ENCODE measurements at regions not wholly inside any gene's neighbourhood (a gene's known extent, or its start where the extent isn't known, plus 50 kb on each side); places are given as distances from the start of the nearest gene placed in this dataset.

- no peaks in the 10 kb centered on the region for H3K36me3 Mint-ChIP-seq (ENCODE audit: low read depth)
- TF ChIP-seq CTCF (conservative IDR thresholded peaks at IDR 0.05), result no peak
These were observed 590.3 kb downstream of the NYAP2 start for GRCh38 chr2:225989809-225990208.

GRCh38 chr2:225980372-225980771 lies 580.9 kb downstream of the NYAP2 start:
- H3K4me3 Mint-ChIP-seq, result no peak overlapping the region
- no peaks in the 10 kb centered on the region for H3K27me3 Mint-ChIP-seq (ENCODE audit: low read depth)
- no peak overlapping the region for H3K27ac Mint-ChIP-seq (ENCODE audit: unreplicated experiment)
- DNase-seq (ENCODE audit: low read depth, low spot score), result no peak
- H3K4me1 Mint-ChIP-seq, result peaks cover 13% of the 10 kb centered on the region
- TF ChIP-seq CTCF (conservative IDR thresholded peaks at IDR 0.05), result no peak
- H3K9me3 Mint-ChIP-seq, result peaks cover 16% of the 10 kb centered on the region
- H3K36me3 Mint-ChIP-seq (ENCODE audit: low read depth), result peaks cover 3% of the 10 kb centered on the region

More at GRCh38 chr2:225989809-225990208, 590.3 kb downstream of the NYAP2 start:
- DNase-seq (ENCODE audit: low read depth, low spot score), result no peak
- Mint-ChIP-seq H3K27me3 (ENCODE audit: low read depth) (no peaks in the 10 kb centered on the region), H3K9me3 (no peaks in the 10 kb centered on the region), H3K4me3 (no peak overlapping the region), H3K4me1 (no peaks in the 10 kb centered on the region), H3K27ac (ENCODE audit: unreplicated experiment) (no peak overlapping the region)

GRCh38 chr2:225971433-225971832 lies 571.9 kb downstream of the NYAP2 start:
- H3K36me3 Mint-ChIP-seq (ENCODE audit: low read depth), result peaks cover 2% of the 10 kb centered on the region
- H3K27ac Mint-ChIP-seq (ENCODE audit: unreplicated experiment), result peak overlapping the region; percentile 13
- no peak for TF ChIP-seq CTCF (conservative IDR thresholded peaks at IDR 0.05)
- no peak for DNase-seq (ENCODE audit: low read depth, low spot score)
- peaks cover 18% of the 10 kb centered on the region for H3K9me3 Mint-ChIP-seq
- no peaks in the 10 kb centered on the region for H3K27me3 Mint-ChIP-seq (ENCODE audit: low read depth)
- H3K4me1 Mint-ChIP-seq, result peaks cover 10% of the 10 kb centered on the region
- H3K4me3 Mint-ChIP-seq, result no peak overlapping the region

GRCh38 chr2:225948903-225949302 lies 549.4 kb downstream of the NYAP2 start:
- no peak for DNase-seq (ENCODE audit: low read depth, low spot score)
- Mint-ChIP-seq H3K9me3 (peaks cover 6% of the 10 kb centered on the region), H3K4me3 (no peak overlapping the region), H3K4me1 (no peaks in the 10 kb centered on the region), H3K36me3 (ENCODE audit: low read depth) (peaks cover 11% of the 10 kb centered on the region), H3K27me3 (ENCODE audit: low read depth) (no peaks in the 10 kb centered on the region), H3K27ac (ENCODE audit: unreplicated experiment) (no peak overlapping the region)
- TF ChIP-seq CTCF (conservative IDR thresholded peaks at IDR 0.05), result no peak

- Mint-ChIP-seq H3K27ac (ENCODE audit: unreplicated experiment) (no peak overlapping the region), H3K4me1 (no peaks in the 10 kb centered on the region), H3K9me3 (no peaks in the 10 kb centered on the region), H3K4me3 (no peak overlapping the region), H3K27me3 (ENCODE audit: low read depth) (no peaks in the 10 kb centered on the region), H3K36me3 (ENCODE audit: low read depth) (no peaks in the 10 kb centered on the region)
- TF ChIP-seq CTCF (conservative IDR thresholded peaks at IDR 0.05), result no peak
- no peak for DNase-seq (ENCODE audit: low read depth, low spot score)
These were observed 539.5 kb downstream of the NYAP2 start for GRCh38 chr2:225938991-225939390.
